ENCODE measurements at regions not wholly inside any gene's neighbourhood (a gene's known extent, or its start where the extent isn't known, plus 50 kb on each side); places are given as distances from the start of the nearest gene placed in this dataset.

DNA sequence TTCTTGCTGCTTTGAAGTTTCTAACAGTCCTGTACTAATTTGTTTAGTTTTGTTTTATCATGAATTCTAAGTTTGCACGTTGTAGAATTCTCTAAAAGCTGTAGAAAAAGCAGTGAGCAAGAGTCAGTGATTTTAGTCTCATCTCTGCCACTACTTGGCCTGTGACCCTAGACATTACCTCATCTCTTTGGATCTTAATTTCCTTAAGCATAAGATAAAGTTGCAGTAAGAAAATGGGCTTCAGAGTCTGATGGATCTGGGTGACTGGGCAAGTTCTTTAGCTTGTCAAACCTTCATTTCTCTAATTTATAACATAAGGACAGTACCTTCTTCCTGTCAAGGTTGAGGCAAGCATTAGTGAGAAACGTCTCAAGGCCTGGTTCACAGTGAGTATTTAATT, 247.9 kb downstream of the DMRT2 start:
- Histone ChIP-seq H3K4me1 (ENCODE audit: control insufficient read depth in 1 of 2, insufficient read depth in 2 of 2, low read depth in 1 of 2, low read length in 1 of 2) (no peaks in the 10 kb centered on the region), H3K9me3 (no peaks in the 10 kb centered on the region), H4K20me1 (ENCODE audit: insufficient read depth) (no peaks in the 10 kb centered on the region), H3F3A (replicated peaks; ENCODE audit: insufficient read depth) (no peaks in the 10 kb centered on the region), H3K4me3 (ENCODE audit: low read depth in 2 of 2, low read length in 1 of 2) (no peak overlapping the region), H3K27ac (ENCODE audit: low read depth in 2 of 2, low read length in 1 of 2) (no peak overlapping the region), H3K36me3 (replicated peaks in 1 of 2; ENCODE audit: control insufficient read depth in 1 of 2, insufficient read depth in 2 of 2, low read length in 1 of 2) (no peaks in the 10 kb centered on the region), H2AFZ (ENCODE audit: low read depth) (no peak overlapping the region), H3K9ac (no peak overlapping the region), H3K79me2 (ENCODE audit: insufficient read depth) (no peaks in the 10 kb centered on the region), H3K9me2 (no peaks in the 10 kb centered on the region), H3K4me2 (no peak overlapping the region), H3K27me3 (ENCODE audit: insufficient read depth) (no peaks in the 10 kb centered on the region)
- TF ChIP-seq TEAD4 (IDR thresholded peaks at IDR 0.05; ENCODE audit: borderline replicate concordance, insufficient read depth) (no peak), NFIC (IDR thresholded peaks at IDR 0.05; ENCODE audit: borderline replicate concordance) (no peak), MXI1 (IDR thresholded peaks at IDR 0.05; ENCODE audit: low read depth, low read length) (no peak), RAD21 (IDR thresholded peaks at IDR 0.05; ENCODE audit: low read length) (no peak), RXRA (IDR thresholded peaks at IDR 0.05; ENCODE audit: borderline replicate concordance, low read depth) (no peak), GATA2 (CRISPR knock-in tag; IDR thresholded peaks at IDR 0.05) (no peak), RCOR1 (IDR thresholded peaks at IDR 0.05; ENCODE audit: low read length) (no peak), YY1 (IDR thresholded peaks at IDR 0.05; ENCODE audit: low read depth) (no peak), CHD2 (IDR thresholded peaks at IDR 0.05; ENCODE audit: low read length, partially characterized antibody) (no peak), FOSL2 (IDR thresholded peaks at IDR 0.05; ENCODE audit: borderline replicate concordance, low read depth) (no peak), SMC3 (IDR thresholded peaks at IDR 0.05; ENCODE audit: low read depth, low read length) (no peak)
- TF ChIP-seq, protein P1, sequence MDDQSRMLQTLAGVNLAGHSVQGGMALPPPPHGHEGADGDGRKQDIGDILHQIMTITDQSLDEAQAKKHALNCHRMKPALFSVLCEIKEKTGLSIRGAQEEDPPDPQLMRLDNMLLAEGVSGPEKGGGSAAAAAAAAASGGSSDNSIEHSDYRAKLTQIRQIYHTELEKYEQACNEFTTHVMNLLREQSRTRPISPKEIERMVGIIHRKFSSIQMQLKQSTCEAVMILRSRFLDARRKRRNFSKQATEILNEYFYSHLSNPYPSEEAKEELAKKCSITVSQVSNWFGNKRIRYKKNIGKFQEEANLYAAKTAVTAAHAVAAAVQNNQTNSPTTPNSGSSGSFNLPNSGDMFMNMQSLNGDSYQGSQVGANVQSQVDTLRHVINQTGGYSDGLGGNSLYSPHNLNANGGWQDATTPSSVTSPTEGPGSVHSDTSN (IDR thresholded peaks at IDR 0.05), result no peak
- TF ChIP-seq, protein P2, sequence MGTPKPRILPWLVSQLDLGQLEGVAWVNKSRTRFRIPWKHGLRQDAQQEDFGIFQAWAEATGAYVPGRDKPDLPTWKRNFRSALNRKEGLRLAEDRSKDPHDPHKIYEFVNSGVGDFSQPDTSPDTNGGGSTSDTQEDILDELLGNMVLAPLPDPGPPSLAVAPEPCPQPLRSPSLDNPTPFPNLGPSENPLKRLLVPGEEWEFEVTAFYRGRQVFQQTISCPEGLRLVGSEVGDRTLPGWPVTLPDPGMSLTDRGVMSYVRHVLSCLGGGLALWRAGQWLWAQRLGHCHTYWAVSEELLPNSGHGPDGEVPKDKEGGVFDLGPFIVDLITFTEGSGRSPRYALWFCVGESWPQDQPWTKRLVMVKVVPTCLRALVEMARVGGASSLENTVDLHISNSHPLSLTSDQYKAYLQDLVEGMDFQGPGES (IDR thresholded peaks at IDR 0.05; ENCODE audit: low read depth, low read length), result no peak
- TF ChIP-seq, protein P3, sequence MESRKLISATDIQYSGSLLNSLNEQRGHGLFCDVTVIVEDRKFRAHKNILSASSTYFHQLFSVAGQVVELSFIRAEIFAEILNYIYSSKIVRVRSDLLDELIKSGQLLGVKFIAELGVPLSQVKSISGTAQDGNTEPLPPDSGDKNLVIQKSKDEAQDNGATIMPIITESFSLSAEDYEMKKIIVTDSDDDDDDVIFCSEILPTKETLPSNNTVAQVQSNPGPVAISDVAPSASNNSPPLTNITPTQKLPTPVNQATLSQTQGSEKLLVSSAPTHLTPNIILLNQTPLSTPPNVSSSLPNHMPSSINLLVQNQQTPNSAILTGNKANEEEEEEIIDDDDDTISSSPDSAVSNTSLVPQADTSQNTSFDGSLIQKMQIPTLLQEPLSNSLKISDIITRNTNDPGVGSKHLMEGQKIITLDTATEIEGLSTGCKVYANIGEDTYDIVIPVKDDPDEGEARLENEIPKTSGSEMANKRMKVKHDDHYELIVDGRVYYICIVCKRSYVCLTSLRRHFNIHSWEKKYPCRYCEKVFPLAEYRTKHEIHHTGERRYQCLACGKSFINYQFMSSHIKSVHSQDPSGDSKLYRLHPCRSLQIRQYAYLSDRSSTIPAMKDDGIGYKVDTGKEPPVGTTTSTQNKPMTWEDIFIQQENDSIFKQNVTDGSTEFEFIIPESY (IDR thresholded peaks at IDR 0.05; ENCODE audit: borderline replicate concordance, low read depth), result no peak
- TF ChIP-seq, protein P4, sequence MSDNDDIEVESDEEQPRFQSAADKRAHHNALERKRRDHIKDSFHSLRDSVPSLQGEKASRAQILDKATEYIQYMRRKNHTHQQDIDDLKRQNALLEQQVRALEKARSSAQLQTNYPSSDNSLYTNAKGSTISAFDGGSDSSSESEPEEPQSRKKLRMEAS (IDR thresholded peaks at IDR 0.05; ENCODE audit: low read depth), result no peak
- TF ChIP-seq, protein P5, sequence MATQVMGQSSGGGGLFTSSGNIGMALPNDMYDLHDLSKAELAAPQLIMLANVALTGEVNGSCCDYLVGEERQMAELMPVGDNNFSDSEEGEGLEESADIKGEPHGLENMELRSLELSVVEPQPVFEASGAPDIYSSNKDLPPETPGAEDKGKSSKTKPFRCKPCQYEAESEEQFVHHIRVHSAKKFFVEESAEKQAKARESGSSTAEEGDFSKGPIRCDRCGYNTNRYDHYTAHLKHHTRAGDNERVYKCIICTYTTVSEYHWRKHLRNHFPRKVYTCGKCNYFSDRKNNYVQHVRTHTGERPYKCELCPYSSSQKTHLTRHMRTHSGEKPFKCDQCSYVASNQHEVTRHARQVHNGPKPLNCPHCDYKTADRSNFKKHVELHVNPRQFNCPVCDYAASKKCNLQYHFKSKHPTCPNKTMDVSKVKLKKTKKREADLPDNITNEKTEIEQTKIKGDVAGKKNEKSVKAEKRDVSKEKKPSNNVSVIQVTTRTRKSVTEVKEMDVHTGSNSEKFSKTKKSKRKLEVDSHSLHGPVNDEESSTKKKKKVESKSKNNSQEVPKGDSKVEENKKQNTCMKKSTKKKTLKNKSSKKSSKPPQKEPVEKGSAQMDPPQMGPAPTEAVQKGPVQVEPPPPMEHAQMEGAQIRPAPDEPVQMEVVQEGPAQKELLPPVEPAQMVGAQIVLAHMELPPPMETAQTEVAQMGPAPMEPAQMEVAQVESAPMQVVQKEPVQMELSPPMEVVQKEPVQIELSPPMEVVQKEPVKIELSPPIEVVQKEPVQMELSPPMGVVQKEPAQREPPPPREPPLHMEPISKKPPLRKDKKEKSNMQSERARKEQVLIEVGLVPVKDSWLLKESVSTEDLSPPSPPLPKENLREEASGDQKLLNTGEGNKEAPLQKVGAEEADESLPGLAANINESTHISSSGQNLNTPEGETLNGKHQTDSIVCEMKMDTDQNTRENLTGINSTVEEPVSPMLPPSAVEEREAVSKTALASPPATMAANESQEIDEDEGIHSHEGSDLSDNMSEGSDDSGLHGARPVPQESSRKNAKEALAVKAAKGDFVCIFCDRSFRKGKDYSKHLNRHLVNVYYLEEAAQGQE (IDR thresholded peaks at IDR 0.05; ENCODE audit: low read depth, low read length), result no peak
- TF ChIP-seq, protein P6, sequence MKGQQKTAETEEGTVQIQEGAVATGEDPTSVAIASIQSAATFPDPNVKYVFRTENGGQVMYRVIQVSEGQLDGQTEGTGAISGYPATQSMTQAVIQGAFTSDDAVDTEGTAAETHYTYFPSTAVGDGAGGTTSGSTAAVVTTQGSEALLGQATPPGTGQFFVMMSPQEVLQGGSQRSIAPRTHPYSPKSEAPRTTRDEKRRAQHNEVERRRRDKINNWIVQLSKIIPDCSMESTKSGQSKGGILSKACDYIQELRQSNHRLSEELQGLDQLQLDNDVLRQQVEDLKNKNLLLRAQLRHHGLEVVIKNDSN (IDR thresholded peaks at IDR 0.05; ENCODE audit: borderline replicate concordance, low read depth), result no peak
- ChIA-PET POLR2A (no interaction called here), CTCF (no interaction called here)
- WGBS (ENCODE audit: low lambda C conversion rate), result 0% methylated on average over 2 of the region's 2 CpGs
- no peak for DNase-seq
